Fibroblast of mammary gland (primary cell): ENCODE measurements at regions not wholly inside any gene's neighbourhood (a gene's known extent, or its start where the extent isn't known, plus 50 kb on each side); places are given as distances from the start of the nearest gene placed in this dataset.

Experiments used
- DNase-seq: peaks from one replicate; pipeline ENCODE4 v3.0.0-alpha.2; 2010; ENCODE audit warnings: low read depth
- H3K4me3 ChIP-seq: 2 replicates; pipeline ENCODE4 v1.5.1; 2011; ENCODE audit warnings: low read depth, mild to moderate bottlenecking, low read length, moderate library complexity; ENCODE audit not compliant: control insufficient read depth
- TF ChIP-seq, protein P1 (sequence below): conservative IDR thresholded peaks from 2 replicates; pipeline ENCODE4 v1.5.1; 2011; ENCODE audit warnings: low read depth, low read length, inconsistent platforms; ENCODE audit not compliant: control insufficient read depth, insufficient read depth

- H3K4me3 ChIP-seq: no peak overlapping the region
- DNase-seq: no peak
- TF ChIP-seq, protein P1, sequence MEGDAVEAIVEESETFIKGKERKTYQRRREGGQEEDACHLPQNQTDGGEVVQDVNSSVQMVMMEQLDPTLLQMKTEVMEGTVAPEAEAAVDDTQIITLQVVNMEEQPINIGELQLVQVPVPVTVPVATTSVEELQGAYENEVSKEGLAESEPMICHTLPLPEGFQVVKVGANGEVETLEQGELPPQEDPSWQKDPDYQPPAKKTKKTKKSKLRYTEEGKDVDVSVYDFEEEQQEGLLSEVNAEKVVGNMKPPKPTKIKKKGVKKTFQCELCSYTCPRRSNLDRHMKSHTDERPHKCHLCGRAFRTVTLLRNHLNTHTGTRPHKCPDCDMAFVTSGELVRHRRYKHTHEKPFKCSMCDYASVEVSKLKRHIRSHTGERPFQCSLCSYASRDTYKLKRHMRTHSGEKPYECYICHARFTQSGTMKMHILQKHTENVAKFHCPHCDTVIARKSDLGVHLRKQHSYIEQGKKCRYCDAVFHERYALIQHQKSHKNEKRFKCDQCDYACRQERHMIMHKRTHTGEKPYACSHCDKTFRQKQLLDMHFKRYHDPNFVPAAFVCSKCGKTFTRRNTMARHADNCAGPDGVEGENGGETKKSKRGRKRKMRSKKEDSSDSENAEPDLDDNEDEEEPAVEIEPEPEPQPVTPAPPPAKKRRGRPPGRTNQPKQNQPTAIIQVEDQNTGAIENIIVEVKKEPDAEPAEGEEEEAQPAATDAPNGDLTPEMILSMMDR: no peak
Measured at GRCh38 chr20:58006346-58007316, 221.8 kb downstream of the ANKRD60 start.

DNA sequence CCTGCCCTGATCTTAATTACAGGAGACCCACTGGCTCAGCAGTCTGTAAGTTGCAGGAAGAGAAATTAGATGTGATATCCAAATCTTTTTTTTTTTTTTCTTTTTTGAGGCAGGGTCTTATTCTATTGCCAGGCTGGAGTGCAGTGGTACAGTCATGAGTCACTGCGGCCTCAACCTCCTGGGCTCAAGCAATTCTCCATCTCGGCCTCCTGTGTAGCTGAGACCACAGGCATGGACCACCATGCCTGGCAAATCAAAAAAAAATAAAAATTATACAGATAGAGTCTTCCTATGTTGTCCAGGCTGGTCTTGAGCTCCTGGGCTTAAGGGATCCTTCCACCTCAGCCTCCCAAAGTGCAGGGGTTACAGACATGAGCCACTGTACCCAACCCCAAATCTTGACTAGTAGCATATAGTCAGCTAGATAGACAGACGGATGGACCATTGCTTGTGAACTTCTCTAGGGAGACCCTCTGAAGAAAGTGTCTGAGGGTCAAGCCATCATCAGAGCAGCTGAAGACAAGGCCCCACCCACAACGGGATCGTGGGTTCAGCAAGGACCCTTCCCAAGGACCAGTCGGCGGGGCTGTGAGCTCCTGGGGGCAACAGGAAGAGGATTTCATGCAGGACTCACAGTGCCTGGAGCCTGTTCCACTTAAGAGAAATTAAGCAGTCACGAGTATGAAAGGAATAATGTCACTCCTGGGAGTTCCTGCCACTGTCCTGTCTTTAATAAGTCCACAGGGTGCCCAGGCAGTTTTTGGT is 222.7 kb downstream of the ANKRD60 start:
- TF ChIP-seq, protein P1: no peak
- no peak overlapping the region for H3K4me3 ChIP-seq
- no peak for DNase-seq

DNA sequence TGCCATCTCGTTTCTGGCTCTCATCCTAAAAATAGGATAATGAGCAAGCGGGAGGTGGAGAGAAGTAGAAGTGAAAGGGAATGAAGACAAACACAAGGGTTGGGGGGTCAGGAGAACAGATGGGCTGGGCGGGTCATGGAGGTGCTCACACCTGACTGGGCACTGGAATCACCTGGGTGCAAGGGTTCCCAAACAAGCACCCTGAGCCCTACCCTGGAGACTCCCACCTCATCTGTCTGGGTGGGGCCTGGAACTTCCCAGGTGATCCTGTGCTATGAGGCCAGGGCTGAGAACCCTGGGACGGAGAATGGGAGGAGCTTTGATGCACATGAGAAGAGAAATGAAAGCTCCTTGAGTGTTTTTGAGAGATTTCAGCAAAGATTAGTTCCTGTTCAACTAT is 223.6 kb downstream of the ANKRD60 start:
- no peak overlapping the region for H3K4me3 ChIP-seq
- no peak for DNase-seq
- TF ChIP-seq, protein P1: no peak

DNA sequence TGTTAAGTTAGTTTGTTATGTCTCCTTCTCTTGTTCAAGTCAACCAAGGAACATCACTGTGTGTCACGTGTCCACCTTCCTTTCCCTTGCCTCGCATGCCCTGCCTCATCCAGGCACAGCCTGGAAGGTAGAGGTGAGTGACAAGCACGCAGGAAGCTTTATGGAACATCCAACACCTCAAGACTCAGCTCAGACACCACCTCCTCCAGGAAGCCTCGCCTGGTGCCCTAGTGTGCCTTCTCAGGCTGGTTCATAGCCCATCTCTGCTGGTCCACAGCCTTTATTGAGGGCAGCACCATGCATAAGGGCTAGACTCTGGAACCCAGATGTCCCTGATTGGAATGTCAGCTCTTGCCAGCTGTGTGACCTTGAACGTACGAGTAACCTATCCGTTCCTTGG is 224.3 kb downstream of the ANKRD60 start:
- no peak for DNase-seq
- H3K4me3 ChIP-seq: no peak overlapping the region
- TF ChIP-seq, protein P1: no peak

DNA sequence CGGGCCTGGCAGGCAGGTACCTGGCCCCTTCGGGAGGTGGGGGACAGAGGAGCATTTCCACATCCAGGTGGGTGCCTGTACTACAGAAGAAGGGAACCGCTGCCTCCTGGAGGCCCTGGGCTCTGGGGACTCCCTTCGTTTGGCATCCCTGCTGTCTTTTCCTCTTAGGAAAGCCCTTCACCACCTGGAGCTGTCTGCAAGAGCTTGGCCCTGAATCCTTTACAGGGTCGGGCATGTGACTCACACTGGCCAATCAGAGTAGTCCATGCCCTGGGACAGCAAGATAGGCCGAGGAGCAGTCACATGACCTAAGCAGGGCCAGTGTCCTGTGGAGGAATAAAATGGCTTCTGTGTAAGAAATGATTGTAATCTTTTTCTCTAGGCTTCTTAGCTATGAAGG is 224.9 kb downstream of the ANKRD60 start:
- H3K4me3 ChIP-seq: no peak overlapping the region
- TF ChIP-seq, protein P1: no peak
- no peak for DNase-seq

- no peak overlapping the region for H3K4me3 ChIP-seq
- DNase-seq: no peak
- TF ChIP-seq, protein P1: no peak
Measured at GRCh38 chr20:58002901-58003300, 225.6 kb downstream of the ANKRD60 start.
